Brain microvascular endothelial cell (primary cell): ENCODE measurements at regions not wholly inside any gene's neighbourhood (a gene's known extent, or its start where the extent isn't known, plus 50 kb on each side); places are given as distances from the start of the nearest gene placed in this dataset.

Experiments used
- DNase-seq: peaks from one replicate; pipeline ENCODE4 v3.0.0-alpha.2; 2020
- H3K27ac ChIP-seq: fragments of 250-450 bp; sonication (Bioruptor Pico); 2 replicates; pipeline ENCODE4 v1.5.1; 2020; ENCODE audit warnings: mild to moderate bottlenecking, moderate library complexity
- H3K27me3 ChIP-seq: fragments of 250-450 bp; sonication (Bioruptor Pico); replicated peaks from 2 replicates; pipeline ENCODE4 v1.5.1; 2020; ENCODE audit warnings: mild to moderate bottlenecking
- H3K36me3 ChIP-seq: fragments of 250-450 bp; sonication (Bioruptor Pico); replicated peaks from 2 replicates; pipeline ENCODE4 v1.5.1; 2020; ENCODE audit warnings: mild to moderate bottlenecking
- H3K4me3 ChIP-seq: 2 replicates; pipeline ENCODE4 v1.5.1; 2011; ENCODE audit warnings: low read depth, mild to moderate bottlenecking, control low read depth, low read length, moderate library complexity
- CTCF ChIP-seq: IDR thresholded peaks from 2 replicates; pipeline ENCODE4 v1.5.1; 2011; ENCODE audit warnings: low read depth, mild to moderate bottlenecking, moderate library complexity, low read length, control low read depth, inconsistent platforms; ENCODE audit errors: missing control alignments
- in situ Hi-C: cut with HindIII; loops from 2 replicates; pipeline ENCODE4 v1.10.0; 2017; ENCODE audit warnings: low sequenced_read_pairs, low pct_ligation_motif_present

DNA sequence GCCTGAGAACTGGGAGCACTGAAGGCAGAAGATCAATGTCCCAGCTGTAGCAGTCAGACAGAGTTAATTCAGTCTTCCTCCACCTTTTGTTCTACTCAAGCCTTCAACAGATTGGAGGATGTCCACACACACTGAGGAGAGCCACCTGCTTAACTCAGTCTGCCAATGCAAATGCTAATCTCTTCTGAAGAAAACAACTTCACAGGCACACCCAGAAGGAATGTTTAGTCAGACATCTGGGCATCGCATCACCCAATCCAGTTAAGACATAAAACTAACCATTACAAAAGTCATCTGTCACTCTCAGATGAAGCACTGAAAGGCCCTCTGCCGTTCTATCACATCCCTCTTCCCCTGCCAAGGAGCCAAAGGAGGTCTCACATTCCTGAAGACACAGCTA lies 173.7 kb downstream of the CENPC start:
- Histone ChIP-seq H3K4me3 (no peak overlapping the region), H3K36me3 (no peaks in the 10 kb centered on the region), H3K27ac (no peak overlapping the region), H3K27me3 (no peaks in the 10 kb centered on the region)
- DNase-seq = no peak
- TF ChIP-seq CTCF = no peak
- in situ Hi-C loops = no loop called here

GRCh38 chr4:67366311-67366861 lies 178.9 kb downstream of the CENPC start:
- in situ Hi-C loops = no loop called here
- no peak for TF ChIP-seq CTCF
- DNase-seq = no peak

DNA sequence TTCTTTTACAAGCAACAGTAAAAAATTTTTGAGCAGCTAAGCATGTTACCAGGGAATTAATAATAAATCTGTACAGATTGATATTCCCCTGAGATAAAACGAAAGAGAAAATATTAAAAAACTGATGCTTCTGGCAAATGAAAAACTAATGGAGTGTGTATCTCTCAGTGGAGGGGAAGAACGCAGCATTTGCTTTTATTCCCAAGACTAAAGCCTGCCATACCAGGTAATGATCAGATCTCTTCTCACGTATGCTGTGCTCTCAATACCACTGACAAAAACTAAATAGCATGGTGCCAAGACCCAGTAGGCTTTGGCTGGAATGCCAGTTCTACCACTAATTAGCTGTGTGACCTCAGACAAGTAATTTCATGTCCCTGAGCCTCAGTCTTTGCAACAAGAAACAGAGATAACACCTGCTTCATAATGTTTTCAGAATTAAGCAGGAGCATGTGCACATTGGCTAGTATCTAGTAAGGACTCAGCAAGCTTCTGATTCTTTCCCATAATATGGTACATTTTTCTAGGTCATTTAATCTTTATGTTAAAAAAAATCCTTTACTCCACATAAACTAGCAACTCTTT lies 179.6 kb downstream of the CENPC start:
- no peak for DNase-seq
- H3K27ac ChIP-seq = no peak overlapping the region
- TF ChIP-seq CTCF = no peak

More at GRCh38 chr4:67366311-67366861, 178.9 kb downstream of the CENPC start:
- Histone ChIP-seq H3K4me3 (no peak overlapping the region), H3K36me3 (no peaks in the 10 kb centered on the region), H3K27me3 (no peaks in the 10 kb centered on the region), H3K27ac (no peak overlapping the region)

GRCh38 chr4:67355806-67356205 lies 189.5 kb downstream of the CENPC start:
- Histone ChIP-seq H3K4me3 (no peak overlapping the region), H3K27ac (no peak overlapping the region), H3K36me3 (no peaks in the 10 kb centered on the region), H3K27me3 (no peaks in the 10 kb centered on the region)
- no peak for DNase-seq
- no peak for TF ChIP-seq CTCF
- in situ Hi-C loops = no loop called here

More for the DNA sequence above, 179.6 kb downstream of the CENPC start:
- no peaks in the 10 kb centered on the region for H3K36me3 ChIP-seq
- no peaks in the 10 kb centered on the region for H3K27me3 ChIP-seq
- no peak overlapping the region for H3K4me3 ChIP-seq
- in situ Hi-C loops = no loop called here

DNA sequence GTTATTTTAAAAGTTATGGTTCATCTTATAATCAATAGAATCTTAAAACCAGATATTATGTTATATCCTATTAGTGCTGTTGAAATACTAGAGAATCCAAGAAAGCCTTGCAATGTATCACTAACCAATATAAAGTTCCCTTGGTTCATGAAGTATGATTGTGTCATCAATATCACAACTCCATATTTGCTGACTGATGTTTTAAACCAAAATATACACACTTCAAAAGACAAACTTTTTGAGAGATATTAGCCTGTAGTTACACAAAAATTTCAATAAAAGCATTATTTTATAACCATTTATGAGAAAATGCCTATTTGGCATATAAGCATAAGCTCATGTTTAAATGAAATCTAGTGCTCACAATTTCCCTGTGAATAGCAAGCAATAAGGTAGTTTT lies 198.6 kb downstream of the CENPC start:
- H3K27ac ChIP-seq = no peak overlapping the region
- no peak for DNase-seq
- no peaks in the 10 kb centered on the region for H3K27me3 ChIP-seq
- in situ Hi-C loops = no loop called here
- H3K4me3 ChIP-seq = no peak overlapping the region
- TF ChIP-seq CTCF = no peak
- H3K36me3 ChIP-seq = no peaks in the 10 kb centered on the region
